WTC11 (cell line): ENCODE measurements at regions not wholly inside any gene's neighbourhood (a gene's known extent, or its start where the extent isn't known, plus 50 kb on each side); places are given as distances from the start of the nearest gene placed in this dataset.

ENCODE experiments used
- ATAC-seq: fragments of 200-7000 bp; cut with Tn5 transposase; 2 replicates; pipeline ENCODE4 v1.10.0; 2021; ENCODE audit warnings: mild to moderate bottlenecking, moderate library complexity
- CTCF ChIA-PET: fragments of 300-600 bp; sonication (Branson Sonifier 250); formaldehyde crosslinking; loops from one replicate; lab custom pipeline; 2021; ENCODE audit warnings: antibody characterized with exemption; lab: Charles Lee
- POLR2A ChIA-PET: fragments of 350-600 bp; sonication (Branson Sonifier 250); formaldehyde crosslinking; loops from one replicate; lab custom pipeline; 2021; ENCODE audit warnings: antibody characterized with exemption; lab: Charles Lee
- DNase-seq: peaks from one replicate; pipeline ENCODE4 v3.0.0; 2021; ENCODE audit warnings: low spot score
- H3K27ac Mint-ChIP-seq: 2 replicates; pipeline ENCODE4 v1.8.0; 2021; ENCODE audit warnings: mixed read lengths
- H3K27me3 Mint-ChIP-seq: 2 replicates; pipeline ENCODE4 v1.8.0; 2021; ENCODE audit warnings: low read depth, mild to moderate bottlenecking, moderate library complexity, mixed read lengths
- H3K36me3 Mint-ChIP-seq: 2 replicates; pipeline ENCODE4 v1.8.0; 2021; ENCODE audit warnings: mixed read lengths
- H3K4me1 Mint-ChIP-seq: 2 replicates; pipeline ENCODE4 v1.8.0; 2022; ENCODE audit warnings: mixed read lengths
- H3K4me3 Mint-ChIP-seq: 2 replicates; pipeline ENCODE4 v1.8.0; 2021; ENCODE audit warnings: mild to moderate bottlenecking, moderate library complexity, mixed read lengths
- H3K9me3 Mint-ChIP-seq: 2 replicates; pipeline ENCODE4 v1.8.0; 2021; ENCODE audit warnings: mixed read lengths
- ATF1 ChIP-seq: sonication (generic); formaldehyde crosslinking; IDR thresholded peaks from 2 replicates; pipeline ENCODE4 v1.8.1; 2023; ENCODE audit warnings: mild to moderate bottlenecking, moderate library complexity, missing genetic modification reagents
- CBFB ChIP-seq: sonication (generic); formaldehyde crosslinking; IDR thresholded peaks from 2 replicates; pipeline ENCODE4 v1.8.1; 2022; ENCODE audit warnings: mild to moderate bottlenecking, low read depth, missing genetic modification reagents
- CDX4 ChIP-seq: fragments of 250-450 bp; sonication (Bioruptor Pico); IDR thresholded peaks from 2 replicates; pipeline ENCODE4 v1.9.0; 2021; ENCODE audit warnings: moderate library complexity, mild to moderate bottlenecking, inconsistent platforms, borderline replicate concordance
- CREM ChIP-seq: sonication (generic); formaldehyde crosslinking; IDR thresholded peaks from 2 replicates; pipeline ENCODE4 v1.8.1; 2022; ENCODE audit warnings: mild to moderate bottlenecking, missing genetic modification reagents, moderate library complexity
- FOXJ3 ChIP-seq: sonication (generic); formaldehyde crosslinking; IDR thresholded peaks from 2 replicates; pipeline ENCODE4 v1.9.0; 2021; ENCODE audit warnings: missing genetic modification reagents, mild to moderate bottlenecking, borderline replicate concordance
- FOXK1 ChIP-seq: sonication (generic); formaldehyde crosslinking; IDR thresholded peaks from 2 replicates; pipeline ENCODE4 v1.8.0; 2022; ENCODE audit warnings: mild to moderate bottlenecking, moderate library complexity, missing genetic modification reagents
- FOXP1 ChIP-seq: sonication (generic); formaldehyde crosslinking; IDR thresholded peaks from 2 replicates; pipeline ENCODE4 v1.8.0; 2022; ENCODE audit warnings: missing genetic modification reagents, mild to moderate bottlenecking, moderate library complexity, borderline replicate concordance
- GRHL2 ChIP-seq: fragments of 250-450 bp; sonication (Bioruptor Pico); IDR thresholded peaks from 2 replicates; pipeline ENCODE4 v1.8.0; 2022; ENCODE audit warnings: mild to moderate bottlenecking, moderate library complexity; ENCODE audit not compliant: insufficient replicate concordance, severe bottlenecking
- JAZF1 ChIP-seq: fragments of 250-450 bp; sonication (Bioruptor Pico); IDR thresholded peaks from 2 replicates; pipeline ENCODE4 v1.9.0; 2021; ENCODE audit warnings: moderate library complexity, mild to moderate bottlenecking, inconsistent platforms
- NFATC4 ChIP-seq: fragments of 250-450 bp; sonication (Bioruptor Pico); IDR thresholded peaks from 2 replicates; pipeline ENCODE4 v1.9.0; 2021; ENCODE audit warnings: mild to moderate bottlenecking
- NR1H2 ChIP-seq: sonication (generic); formaldehyde crosslinking; IDR thresholded peaks from 2 replicates; pipeline ENCODE4 v1.9.0; 2021; ENCODE audit warnings: mild to moderate bottlenecking, moderate library complexity, missing genetic modification reagents
- RORB ChIP-seq: fragments of 250-450 bp; sonication (Bioruptor Pico); IDR thresholded peaks from 2 replicates; pipeline ENCODE4 v1.9.0; 2021; ENCODE audit warnings: mild to moderate bottlenecking
- TEAD4 ChIP-seq: sonication (generic); formaldehyde crosslinking; IDR thresholded peaks from 2 replicates; pipeline ENCODE4 v1.8.0; 2022; ENCODE audit warnings: mild to moderate bottlenecking, missing genetic modification reagents
- ZBTB21 ChIP-seq: sonication (generic); formaldehyde crosslinking; IDR thresholded peaks from 2 replicates; pipeline ENCODE4 v1.8.1; 2023; ENCODE audit warnings: mild to moderate bottlenecking, missing genetic modification reagents, borderline replicate concordance
- ZMAT4 ChIP-seq: fragments of 250-450 bp; sonication (Bioruptor Pico); IDR thresholded peaks from 2 replicates; pipeline ENCODE4 v1.9.0; 2021; ENCODE audit warnings: mild to moderate bottlenecking
- ZNF263 ChIP-seq: sonication (generic); formaldehyde crosslinking; IDR thresholded peaks from 2 replicates; pipeline ENCODE4 v1.8.1; 2022; ENCODE audit warnings: low read depth, mild to moderate bottlenecking, moderate library complexity, missing genetic modification reagents
- ZNF317 ChIP-seq: sonication (generic); formaldehyde crosslinking; IDR thresholded peaks from 2 replicates; pipeline ENCODE4 v1.8.1; 2023; ENCODE audit warnings: low read depth, mild to moderate bottlenecking, moderate library complexity, missing genetic modification reagents, borderline replicate concordance
- ZNF423 ChIP-seq: fragments of 250-450 bp; sonication (Bioruptor Pico); IDR thresholded peaks from 2 replicates; pipeline ENCODE4 v2.1.2; 2022; ENCODE audit warnings: mild to moderate bottlenecking, moderate library complexity
- TF ChIP-seq, protein P1 (sequence below): sonication (generic); formaldehyde crosslinking; IDR thresholded peaks from 2 replicates; pipeline ENCODE4 v1.8.1; 2023; ENCODE audit warnings: mild to moderate bottlenecking, missing genetic modification reagents, borderline replicate concordance
- TF ChIP-seq, protein P2 (sequence below): sonication (generic); formaldehyde crosslinking; IDR thresholded peaks from 2 replicates; pipeline ENCODE4 v1.8.0; 2023; ENCODE audit warnings: missing genetic modification reagents
- TF ChIP-seq, protein P3 (sequence below): fragments of 250-450 bp; sonication (Bioruptor Pico); IDR thresholded peaks from 2 replicates; pipeline ENCODE4 v1.9.0; 2021; ENCODE audit warnings: mild to moderate bottlenecking

GRCh38 chr18:40782453-40783130 lies 1172.4 kb upstream of the PIK3C3 start:
- DNase-seq (no peak), ATAC-seq (no peak)
- POLR2A ChIA-PET, result no interaction called here
- Mint-ChIP-seq H3K36me3 (no peaks in the 10 kb centered on the region), H3K9me3 (no peaks in the 10 kb centered on the region)
- TF ChIP-seq, protein P1, sequence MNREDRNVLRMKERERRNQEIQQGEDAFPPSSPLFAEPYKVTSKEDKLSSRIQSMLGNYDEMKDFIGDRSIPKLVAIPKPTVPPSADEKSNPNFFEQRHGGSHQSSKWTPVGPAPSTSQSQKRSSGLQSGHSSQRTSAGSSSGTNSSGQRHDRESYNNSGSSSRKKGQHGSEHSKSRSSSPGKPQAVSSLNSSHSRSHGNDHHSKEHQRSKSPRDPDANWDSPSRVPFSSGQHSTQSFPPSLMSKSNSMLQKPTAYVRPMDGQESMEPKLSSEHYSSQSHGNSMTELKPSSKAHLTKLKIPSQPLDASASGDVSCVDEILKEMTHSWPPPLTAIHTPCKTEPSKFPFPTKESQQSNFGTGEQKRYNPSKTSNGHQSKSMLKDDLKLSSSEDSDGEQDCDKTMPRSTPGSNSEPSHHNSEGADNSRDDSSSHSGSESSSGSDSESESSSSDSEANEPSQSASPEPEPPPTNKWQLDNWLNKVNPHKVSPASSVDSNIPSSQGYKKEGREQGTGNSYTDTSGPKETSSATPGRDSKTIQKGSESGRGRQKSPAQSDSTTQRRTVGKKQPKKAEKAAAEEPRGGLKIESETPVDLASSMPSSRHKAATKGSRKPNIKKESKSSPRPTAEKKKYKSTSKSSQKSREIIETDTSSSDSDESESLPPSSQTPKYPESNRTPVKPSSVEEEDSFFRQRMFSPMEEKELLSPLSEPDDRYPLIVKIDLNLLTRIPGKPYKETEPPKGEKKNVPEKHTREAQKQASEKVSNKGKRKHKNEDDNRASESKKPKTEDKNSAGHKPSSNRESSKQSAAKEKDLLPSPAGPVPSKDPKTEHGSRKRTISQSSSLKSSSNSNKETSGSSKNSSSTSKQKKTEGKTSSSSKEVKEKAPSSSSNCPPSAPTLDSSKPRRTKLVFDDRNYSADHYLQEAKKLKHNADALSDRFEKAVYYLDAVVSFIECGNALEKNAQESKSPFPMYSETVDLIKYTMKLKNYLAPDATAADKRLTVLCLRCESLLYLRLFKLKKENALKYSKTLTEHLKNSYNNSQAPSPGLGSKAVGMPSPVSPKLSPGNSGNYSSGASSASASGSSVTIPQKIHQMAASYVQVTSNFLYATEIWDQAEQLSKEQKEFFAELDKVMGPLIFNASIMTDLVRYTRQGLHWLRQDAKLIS (CRISPR knock-in tag), result no peak
- TF ChIP-seq FOXK1 (no peak), NFATC4 (CRISPR knock-in tag) (no peak), CREM (CRISPR knock-in tag) (no peak), ZNF423 (CRISPR knock-in tag) (no peak), FOXP1 (CRISPR knock-in tag) (no peak), GRHL2 (CRISPR knock-in tag) (no peak), ZMAT4 (CRISPR knock-in tag) (no peak), CBFB (no peak)
- TF ChIP-seq, all 79 proteins: peak for 0
- H3K4me1 Mint-ChIP-seq, result no peaks in the 10 kb centered on the region
- no peak overlapping the region for H3K27ac Mint-ChIP-seq
- H3K4me3 Mint-ChIP-seq, result no peak overlapping the region
- CTCF ChIA-PET, result no interaction called here
- H3K27me3 Mint-ChIP-seq, result no peaks in the 10 kb centered on the region

DNA sequence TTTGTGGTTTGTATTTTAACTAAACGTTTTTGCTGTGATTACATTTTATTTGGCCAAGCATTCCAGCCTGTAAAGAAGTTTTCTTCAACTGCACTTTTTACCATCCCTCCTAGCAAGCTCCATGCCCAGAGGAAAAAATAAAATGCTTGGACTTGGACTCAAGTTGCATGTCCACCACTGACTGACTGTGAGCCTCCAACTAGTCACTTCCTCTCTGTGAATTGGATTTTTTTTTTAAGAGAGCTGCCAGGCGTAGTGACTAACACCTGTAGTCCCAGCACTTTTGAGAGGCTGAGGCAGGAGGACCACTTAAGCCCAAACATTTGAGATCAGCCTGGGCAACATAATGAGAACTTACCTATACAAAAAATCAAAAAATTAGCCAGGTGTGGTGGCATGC lies 1185.2 kb upstream of the PIK3C3 start:
- H3K4me1 Mint-ChIP-seq, result no peaks in the 10 kb centered on the region
- CTCF ChIA-PET, result no interaction called here
- POLR2A ChIA-PET, result no interaction called here
- no peak overlapping the region for H3K4me3 Mint-ChIP-seq
- no peaks in the 10 kb centered on the region for H3K36me3 Mint-ChIP-seq
- peaks cover 3% of the 10 kb centered on the region; the same call in 1 of the 2 replicates for H3K9me3 Mint-ChIP-seq
- DNase-seq (no peak), ATAC-seq (no peak)
- TF ChIP-seq ZBTB21 (CRISPR knock-in tag) (no peak), FOXP1 (CRISPR knock-in tag) (no peak), FOXJ3 (CRISPR knock-in tag) (no peak), TEAD4 (CRISPR knock-in tag) (no peak), ZMAT4 (CRISPR knock-in tag) (no peak), JAZF1 (no peak), ATF1 (CRISPR knock-in tag) (no peak), ZNF263 (CRISPR knock-in tag) (no peak), ZNF317 (CRISPR knock-in tag) (no peak), CDX4 (no peak), NR1H2 (CRISPR knock-in tag) (no peak), RORB (CRISPR knock-in tag) (no peak)
- TF ChIP-seq, protein P2, sequence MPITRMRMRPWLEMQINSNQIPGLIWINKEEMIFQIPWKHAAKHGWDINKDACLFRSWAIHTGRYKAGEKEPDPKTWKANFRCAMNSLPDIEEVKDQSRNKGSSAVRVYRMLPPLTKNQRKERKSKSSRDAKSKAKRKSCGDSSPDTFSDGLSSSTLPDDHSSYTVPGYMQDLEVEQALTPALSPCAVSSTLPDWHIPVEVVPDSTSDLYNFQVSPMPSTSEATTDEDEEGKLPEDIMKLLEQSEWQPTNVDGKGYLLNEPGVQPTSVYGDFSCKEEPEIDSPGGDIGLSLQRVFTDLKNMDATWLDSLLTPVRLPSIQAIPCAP, result no peak
- TF ChIP-seq, protein P3, sequence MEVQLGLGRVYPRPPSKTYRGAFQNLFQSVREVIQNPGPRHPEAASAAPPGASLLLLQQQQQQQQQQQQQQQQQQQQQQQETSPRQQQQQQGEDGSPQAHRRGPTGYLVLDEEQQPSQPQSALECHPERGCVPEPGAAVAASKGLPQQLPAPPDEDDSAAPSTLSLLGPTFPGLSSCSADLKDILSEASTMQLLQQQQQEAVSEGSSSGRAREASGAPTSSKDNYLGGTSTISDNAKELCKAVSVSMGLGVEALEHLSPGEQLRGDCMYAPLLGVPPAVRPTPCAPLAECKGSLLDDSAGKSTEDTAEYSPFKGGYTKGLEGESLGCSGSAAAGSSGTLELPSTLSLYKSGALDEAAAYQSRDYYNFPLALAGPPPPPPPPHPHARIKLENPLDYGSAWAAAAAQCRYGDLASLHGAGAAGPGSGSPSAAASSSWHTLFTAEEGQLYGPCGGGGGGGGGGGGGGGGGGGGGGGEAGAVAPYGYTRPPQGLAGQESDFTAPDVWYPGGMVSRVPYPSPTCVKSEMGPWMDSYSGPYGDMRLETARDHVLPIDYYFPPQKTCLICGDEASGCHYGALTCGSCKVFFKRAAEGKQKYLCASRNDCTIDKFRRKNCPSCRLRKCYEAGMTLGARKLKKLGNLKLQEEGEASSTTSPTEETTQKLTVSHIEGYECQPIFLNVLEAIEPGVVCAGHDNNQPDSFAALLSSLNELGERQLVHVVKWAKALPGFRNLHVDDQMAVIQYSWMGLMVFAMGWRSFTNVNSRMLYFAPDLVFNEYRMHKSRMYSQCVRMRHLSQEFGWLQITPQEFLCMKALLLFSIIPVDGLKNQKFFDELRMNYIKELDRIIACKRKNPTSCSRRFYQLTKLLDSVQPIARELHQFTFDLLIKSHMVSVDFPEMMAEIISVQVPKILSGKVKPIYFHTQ (CRISPR knock-in tag), result no peak
- H3K27me3 Mint-ChIP-seq, result no peaks in the 10 kb centered on the region
- H3K27ac Mint-ChIP-seq, result no peak overlapping the region
